GM23248 (cell line): ENCODE measurements at regions not wholly inside any gene's neighbourhood (a gene's known extent, or its start where the extent isn't known, plus 50 kb on each side); places are given as distances from the start of the nearest gene placed in this dataset.

Experiments
- DNase-seq: peaks from one replicate; pipeline ENCODE4 v3.0.0-alpha.2; 2015
- H2AFZ ChIP-seq: fragments of 200-600 bp; sonication (generic); 2 replicates; pipeline ENCODE4 v1.6.1; 2016; ENCODE audit warnings: antibody characterized with exemption
- H3F3A ChIP-seq: fragments of 200-600 bp; sonication (generic); 2 replicates; pipeline ENCODE4 v1.6.1; 2016; ENCODE audit warnings: mild to moderate bottlenecking, antibody characterized with exemption, mixed run types; ENCODE audit not compliant: insufficient read depth
- H3K27ac ChIP-seq: fragments of 200-600 bp; sonication (generic); 2 replicates; pipeline ENCODE4 v1.5.1; 2016; ENCODE audit warnings: mild to moderate bottlenecking
- H3K27me3 ChIP-seq: fragments of 200-600 bp; sonication (generic); replicated peaks from 2 replicates; pipeline ENCODE4 v1.6.1; 2016; ENCODE audit warnings: mild to moderate bottlenecking; ENCODE audit not compliant: insufficient read depth
- H3K36me3 ChIP-seq: fragments of 200-600 bp; sonication (generic); 2 replicates; pipeline ENCODE4 v1.6.1; 2016; ENCODE audit warnings: low read depth, mild to moderate bottlenecking
- H3K4me1 ChIP-seq: fragments of 200-600 bp; sonication (generic); 2 replicates; pipeline ENCODE4 v1.6.1; 2016; ENCODE audit warnings: mild to moderate bottlenecking; ENCODE audit not compliant: insufficient read depth
- H3K4me2 ChIP-seq: fragments of 200-600 bp; sonication (generic); one replicate; pipeline ENCODE4 v1.6.1; 2016; ENCODE audit warnings: mild to moderate bottlenecking; ENCODE audit not compliant: unreplicated experiment
- H3K4me3 ChIP-seq: fragments of 200-600 bp; sonication (generic); 2 replicates; pipeline ENCODE4 v1.5.1; 2016; ENCODE audit warnings: mild to moderate bottlenecking
- H3K79me2 ChIP-seq: fragments of 200-600 bp; sonication (generic); 2 replicates; pipeline ENCODE4 v1.6.1; 2016; ENCODE audit warnings: mild to moderate bottlenecking; ENCODE audit not compliant: insufficient read depth
- H3K9ac ChIP-seq: fragments of 200-600 bp; sonication (generic); 2 replicates; pipeline ENCODE4 v1.6.1; 2016; ENCODE audit warnings: mild to moderate bottlenecking
- H3K9me2 ChIP-seq: fragments of 200-600 bp; sonication (generic); 2 replicates; pipeline ENCODE4 v1.6.1; 2016; ENCODE audit warnings: mixed run types, mild to moderate bottlenecking, moderate library complexity; ENCODE audit not compliant: insufficient read depth
- H3K9me3 ChIP-seq: fragments of 200-600 bp; sonication (generic); one replicate; pipeline ENCODE4 v1.6.1; 2017; ENCODE audit warnings: low read depth
- H4K20me1 ChIP-seq: fragments of 200-600 bp; sonication (generic); 2 replicates; pipeline ENCODE4 v1.6.0; 2016; ENCODE audit not compliant: insufficient read depth
- EZH2 ChIP-seq: fragments of 200-600 bp; sonication (generic); IDR thresholded peaks from 2 replicates; pipeline ENCODE4 v1.6.1; 2018; ENCODE audit warnings: antibody characterized with exemption, mild to moderate bottlenecking; ENCODE audit not compliant: insufficient read depth, poor library complexity, severe bottlenecking
- EZH2phosphoT487 ChIP-seq: fragments of 200-600 bp; sonication (generic); IDR thresholded peaks from 2 replicates; pipeline ENCODE4 v1.6.1; 2018; ENCODE audit warnings: antibody characterized with exemption, moderate library complexity, mild to moderate bottlenecking, low read depth; ENCODE audit not compliant: insufficient read depth
- WGBS, 2 experiments: methylation state at CpG; one replicate each; pipeline ENCODE4 v1.1.6; 2015 to 2017; ENCODE audit warnings: low lambda C conversion rate in 2 of 2, low coverage in 1 of 2; ENCODE audit errors: missing lambda C conversion rate in 2 of 2; 5-methylcytosine and 5-hydroxymethylcytosine counted together
- in situ Hi-C: fragments of 300-500 bp; cut with MboI; formaldehyde crosslinking; loops from 2 replicates; pipeline ENCODE4 v1.15.0; 2020

- no peaks in the 10 kb centered on the region for H3K9me2 ChIP-seq
- no peaks in the 10 kb centered on the region for H3K79me2 ChIP-seq
- in situ Hi-C loops = no loop called here
- 19 to 20% methylated on average over 4 of the region's 4 CpGs for WGBS, 2 experiments
- H3K27me3 ChIP-seq = peaks cover 2% of the 10 kb centered on the region; the same call in 1 of the 2 replicates
- no peaks in the 10 kb centered on the region for H3K9me3 ChIP-seq
- H3K27ac ChIP-seq = no peak overlapping the region
- no peak overlapping the region for H3K4me3 ChIP-seq
- H3K4me2 ChIP-seq = no peak overlapping the region
- H4K20me1 ChIP-seq = no peaks in the 10 kb centered on the region
- peaks cover 22% of the 10 kb centered on the region; the same call in 1 of the 2 replicates for H3F3A ChIP-seq
- H2AFZ ChIP-seq = no peak overlapping the region
- DNase-seq = peak; percentile 77
- H3K4me1 ChIP-seq = peaks cover 8% of the 10 kb centered on the region
- H3K36me3 ChIP-seq = no peaks in the 10 kb centered on the region
- H3K9ac ChIP-seq = no peak overlapping the region
- TF ChIP-seq EZH2 = no peak
Observed at GRCh38 chr2:136236019-136236418, 118.1 kb upstream of the CXCR4 start.

- H2AFZ ChIP-seq = no peak overlapping the region
- no peaks in the 10 kb centered on the region for H4K20me1 ChIP-seq
- no peak for DNase-seq
- peaks cover 22% of the 10 kb centered on the region; the same call in 1 of the 2 replicates for H3F3A ChIP-seq
- H3K9ac ChIP-seq = no peak overlapping the region
- no peak overlapping the region for H3K4me2 ChIP-seq
- no peaks in the 10 kb centered on the region for H3K36me3 ChIP-seq
- H3K79me2 ChIP-seq = no peaks in the 10 kb centered on the region
- WGBS, 2 experiments = 75 to 85% methylated on average over 4 of the region's 4 CpGs
- in situ Hi-C loops = no loop called here
- H3K4me3 ChIP-seq = no peak overlapping the region
- no peaks in the 10 kb centered on the region for H3K9me2 ChIP-seq
- H3K4me1 ChIP-seq = peaks cover 8% of the 10 kb centered on the region
- no peak for TF ChIP-seq EZH2phosphoT487
- no peak for TF ChIP-seq EZH2
- H3K9me3 ChIP-seq = no peaks in the 10 kb centered on the region
- peaks cover 6% of the 10 kb centered on the region; the same call in 1 of the 2 replicates for H3K27me3 ChIP-seq
- no peak overlapping the region for H3K27ac ChIP-seq
Observed at GRCh38 chr2:136235546-136235945, 117.6 kb upstream of the CXCR4 start.

- Histone ChIP-seq H3K9me2 (no peaks in the 10 kb centered on the region), H3K9ac (no peak overlapping the region), H4K20me1 (no peaks in the 10 kb centered on the region), H2AFZ (no peak overlapping the region), H3F3A (peaks cover 21% of the 10 kb centered on the region; the same call in 1 of the 2 replicates), H3K4me2 (no peak overlapping the region), H3K27ac (no peak overlapping the region), H3K27me3 (peaks cover 14% of the 10 kb centered on the region), H3K4me3 (no peak overlapping the region), H3K4me1 (peaks cover 8% of the 10 kb centered on the region), H3K9me3 (no peaks in the 10 kb centered on the region), H3K36me3 (no peaks in the 10 kb centered on the region), H3K79me2 (no peaks in the 10 kb centered on the region)
- in situ Hi-C loops = no loop called here
- no peak for DNase-seq
- no peak for TF ChIP-seq EZH2phosphoT487
- TF ChIP-seq EZH2 = no peak
- 77 to 81% methylated on average over 7 of the region's 7 CpGs for WGBS, 2 experiments
Observed at GRCh38 chr2:136234261-136234660, 116.3 kb upstream of the CXCR4 start.

GRCh38 chr2:136233298-136233697, 115.3 kb upstream of the CXCR4 start:
- H3K4me1 ChIP-seq = peaks cover 8% of the 10 kb centered on the region
- H3K4me3 ChIP-seq = no peak overlapping the region
- no peaks in the 10 kb centered on the region for H3K9me3 ChIP-seq
- H3K27ac ChIP-seq = no peak overlapping the region
- in situ Hi-C loops = no loop called here
- no peak overlapping the region for H3K9ac ChIP-seq
- H3F3A ChIP-seq = peaks cover 13% of the 10 kb centered on the region; the same call in 1 of the 2 replicates
- DNase-seq = no peak
- no peaks in the 10 kb centered on the region for H3K79me2 ChIP-seq
- TF ChIP-seq EZH2phosphoT487 (no peak), EZH2 (no peak)
- H3K4me2 ChIP-seq = no peak overlapping the region
- peaks cover 14% of the 10 kb centered on the region for H3K27me3 ChIP-seq
- H3K9me2 ChIP-seq = no peaks in the 10 kb centered on the region
- H4K20me1 ChIP-seq = no peaks in the 10 kb centered on the region
- no peaks in the 10 kb centered on the region for H3K36me3 ChIP-seq
- no peak overlapping the region for H2AFZ ChIP-seq
